Trophoblast cell (in vitro differentiated cells and primary cell): ENCODE measurements at regions not wholly inside any gene's neighbourhood (a gene's known extent, or its start where the extent isn't known, plus 50 kb on each side); places are given as distances from the start of the nearest gene placed in this dataset.

Experiments used
- DNase-seq, 2 donors: peaks; one replicate each; pipeline ENCODE4 v3.0.0-alpha.2; 2016
- H2AFZ ChIP-seq: 2 replicates; pipeline ENCODE4 v1.6.1; 2013; ENCODE audit warnings: low read length, moderate library complexity, mild to moderate bottlenecking; ENCODE audit not compliant: insufficient read depth, poor library complexity
- H2AK5ac ChIP-seq: 2 replicates; pipeline ENCODE4 v1.6.1; 2013; ENCODE audit warnings: mild to moderate bottlenecking, low read length
- H2BK120ac ChIP-seq: 2 replicates; pipeline ENCODE4 v1.6.1; 2013; ENCODE audit warnings: low read length, mild to moderate bottlenecking, moderate library complexity; ENCODE audit not compliant: insufficient read depth, poor library complexity
- H2BK12ac ChIP-seq: 2 replicates; pipeline ENCODE4 v1.6.1; 2013; ENCODE audit warnings: mild to moderate bottlenecking, low read length, moderate library complexity
- H2BK5ac ChIP-seq: 2 replicates; pipeline ENCODE4 v1.6.1; 2013; ENCODE audit warnings: low read length, low read depth, moderate library complexity, mild to moderate bottlenecking; ENCODE audit not compliant: poor library complexity
- H3K14ac ChIP-seq: 2 replicates; pipeline ENCODE4 v1.6.1; 2013; ENCODE audit warnings: mild to moderate bottlenecking, low read length
- H3K18ac ChIP-seq: 2 replicates; pipeline ENCODE4 v1.6.1; 2013; ENCODE audit warnings: mild to moderate bottlenecking, low read length
- H3K23ac ChIP-seq: 2 replicates; pipeline ENCODE4 v1.6.1; 2013; ENCODE audit warnings: low read length
- H3K27ac ChIP-seq: 2 replicates; pipeline ENCODE4 v1.5.1; 2013; ENCODE audit warnings: low read depth, mild to moderate bottlenecking, inconsistent platforms, low read length, moderate library complexity
- H3K27me3 ChIP-seq: 2 replicates; pipeline ENCODE4 v1.6.1; 2013; ENCODE audit warnings: inconsistent platforms, mild to moderate bottlenecking, low read length, moderate library complexity; ENCODE audit not compliant: insufficient read depth
- H3K36me3 ChIP-seq, 2 experiments: 1 replicate in 1 of 2; 2 replicates in 1 of 2; pipeline ENCODE4 v1.6.1; 2013; ENCODE audit warnings: low read length in 2 of 2, mild to moderate bottlenecking in 2 of 2, moderate library complexity in 1 of 2; ENCODE audit not compliant: insufficient read depth in 2 of 2, control insufficient read depth in 1 of 2
- H3K4ac ChIP-seq: 2 replicates; pipeline ENCODE4 v1.6.1; 2013; ENCODE audit warnings: low read depth, mild to moderate bottlenecking, low read length, moderate library complexity
- H3K4me1 ChIP-seq, 2 experiments: 1 replicate in 1 of 2; 2 replicates in 1 of 2; pipeline ENCODE4 v1.6.1; 2013; ENCODE audit warnings: low read length in 2 of 2, mild to moderate bottlenecking in 2 of 2, moderate library complexity in 1 of 2; ENCODE audit not compliant: insufficient read depth in 2 of 2, control insufficient read depth in 1 of 2
- H3K4me2 ChIP-seq: 2 replicates; pipeline ENCODE4 v1.6.1; 2013; ENCODE audit warnings: inconsistent platforms, mild to moderate bottlenecking, low read length, moderate library complexity
- H3K4me3 ChIP-seq: 2 replicates; pipeline ENCODE4 v1.5.1; 2013; ENCODE audit warnings: mild to moderate bottlenecking, low read depth, low read length, inconsistent platforms
- H3K79me1 ChIP-seq: one replicate; pipeline ENCODE4 v1.6.1; 2013; ENCODE audit warnings: low read length
- H3K79me2 ChIP-seq: 2 replicates; pipeline ENCODE4 v1.6.1; 2013; ENCODE audit warnings: low read length, mild to moderate bottlenecking; ENCODE audit not compliant: control insufficient read depth, insufficient read depth, poor library complexity
- H3K9ac ChIP-seq: 2 replicates; pipeline ENCODE4 v1.6.1; 2013; ENCODE audit warnings: mild to moderate bottlenecking, low read length
- H3K9me3 ChIP-seq: 2 replicates; pipeline ENCODE4 v1.6.1; 2013; ENCODE audit warnings: low read depth, mild to moderate bottlenecking, control low read depth, inconsistent platforms, low read length; ENCODE audit not compliant: insufficient read depth
- H4K12ac ChIP-seq: 2 replicates; pipeline ENCODE4 v1.6.1; 2013; ENCODE audit warnings: low read depth, mild to moderate bottlenecking, low read length, moderate library complexity
- H4K8ac ChIP-seq: 2 replicates; pipeline ENCODE4 v1.6.1; 2013; ENCODE audit warnings: low read depth, mild to moderate bottlenecking, low read length, moderate library complexity
- H4K91ac ChIP-seq: one replicate; pipeline ENCODE4 v1.6.1; 2013; ENCODE audit warnings: low read depth, mild to moderate bottlenecking, low read length, moderate library complexity
- WGBS: extraction: QIAGEN DNeasy Blood & Tissue Kit; methylation state at CpG from one replicate; pipeline ENCODE4 v1.1.7; 2013; ENCODE audit warnings: missing lambda C conversion rate; ENCODE audit not compliant: insufficient read length, insufficient coverage; ENCODE audit errors: extremely low coverage; 5-methylcytosine and 5-hydroxymethylcytosine counted together

GRCh38 chr14:86973177-86973576, 1019.8 kb downstream of the GALC start:
- Histone ChIP-seq H2BK120ac (no peak overlapping the region), H3K36me3 (no peaks in the 10 kb centered on the region), H4K91ac (no peak overlapping the region), H3K23ac (no peak overlapping the region), H2AK5ac (no peak overlapping the region), H3K4me1 (no peaks in the 10 kb centered on the region), H3K9ac (no peak overlapping the region), H3K18ac (no peak overlapping the region), H2BK12ac (no peak overlapping the region), H3K14ac (no peak overlapping the region), H2AFZ (no peak overlapping the region), H3K79me2 (no peaks in the 10 kb centered on the region), H4K12ac (no peak overlapping the region), H3K9me3 (peaks cover 4% of the 10 kb centered on the region), H3K27me3 (no peaks in the 10 kb centered on the region), H3K4me2 (no peak overlapping the region), H3K4ac (no peak overlapping the region), H3K79me1 (no peaks in the 10 kb centered on the region), H3K4me3 (no peak overlapping the region), H2BK5ac (no peak overlapping the region), H3K27ac (no peak overlapping the region), H4K8ac (no peak overlapping the region)
- no CpG with 5 or more reads among the region's 1 CpG for WGBS
- DNase-seq = no peak

GRCh38 chr14:86971292-86971691, 1021.7 kb downstream of the GALC start:
- Histone ChIP-seq H4K12ac (no peak overlapping the region), H3K4me1 (no peaks in the 10 kb centered on the region), H3K14ac (no peak overlapping the region), H2BK12ac (no peak overlapping the region), H3K27ac (no peak overlapping the region), H3K9ac (no peak overlapping the region), H2AFZ (no peak overlapping the region), H2AK5ac (no peak overlapping the region), H4K8ac (no peak overlapping the region), H2BK5ac (no peak overlapping the region), H2BK120ac (no peak overlapping the region), H3K4me2 (no peak overlapping the region), H3K36me3 (no peaks in the 10 kb centered on the region), H3K4me3 (no peak overlapping the region), H3K18ac (no peak overlapping the region), H3K23ac (no peak overlapping the region), H3K4ac (no peak overlapping the region), H3K79me2 (no peaks in the 10 kb centered on the region), H3K9me3 (peaks cover 4% of the 10 kb centered on the region), H4K91ac (no peak overlapping the region), H3K79me1 (no peaks in the 10 kb centered on the region), H3K27me3 (no peaks in the 10 kb centered on the region)
- WGBS = no CpG with 5 or more reads among the region's 2 CpGs
- DNase-seq = no peak

- Histone ChIP-seq H3K9me3 (peaks cover 4% of the 10 kb centered on the region), H3K4me1 (no peaks in the 10 kb centered on the region), H2AK5ac (no peak overlapping the region), H2AFZ (no peak overlapping the region), H2BK120ac (no peak overlapping the region), H3K14ac (no peak overlapping the region), H4K12ac (no peak overlapping the region), H3K18ac (no peak overlapping the region), H3K79me2 (no peaks in the 10 kb centered on the region), H4K8ac (no peak overlapping the region), H3K9ac (no peak overlapping the region), H3K79me1 (no peaks in the 10 kb centered on the region), H3K4me3 (no peak overlapping the region), H2BK12ac (no peak overlapping the region), H2BK5ac (no peak overlapping the region), H3K36me3 (peaks cover 0 to 2% of the 10 kb centered on the region in 2 experiments), H4K91ac (no peak overlapping the region), H3K4me2 (no peak overlapping the region), H3K23ac (no peak overlapping the region), H3K27ac (no peak overlapping the region), H3K4ac (no peak overlapping the region), H3K27me3 (no peaks in the 10 kb centered on the region)
- WGBS = no CpG with 5 or more reads among the region's 2 CpGs
- DNase-seq = peak in 1 of 2 donors; percentile 47
These were observed 1031.8 kb downstream of the GALC start for GRCh38 chr14:86961106-86961716.

DNA sequence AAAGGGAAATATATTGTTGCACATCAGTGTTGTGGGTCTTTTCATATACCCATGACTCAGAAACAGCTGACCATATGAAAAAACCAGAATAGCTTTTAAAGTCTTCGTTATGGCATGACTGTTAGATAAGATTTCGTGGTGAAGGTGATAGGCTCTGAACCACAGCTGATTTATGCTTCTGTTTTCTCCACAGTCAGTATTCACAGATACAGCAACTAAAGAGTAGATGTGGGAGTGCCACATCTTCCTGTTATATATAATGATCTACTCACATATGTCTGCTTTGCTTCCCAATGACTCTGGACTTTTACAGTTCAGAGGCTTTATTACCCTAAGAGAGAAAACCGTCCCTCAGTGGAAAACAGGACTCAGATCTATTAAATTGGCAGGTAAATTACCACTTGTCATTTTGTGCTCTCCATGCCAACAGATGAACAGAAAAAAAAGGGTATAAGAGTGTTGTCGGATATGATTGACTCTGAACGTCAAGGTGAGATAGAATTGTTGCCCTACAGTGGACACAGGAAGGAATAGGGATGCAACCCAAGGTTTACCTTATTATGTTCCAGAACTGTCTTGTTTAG, 1037.1 kb downstream of the GALC start:
- no peak overlapping the region for H3K18ac ChIP-seq
- H3K4me2 ChIP-seq = no peak overlapping the region
- no peak overlapping the region for H3K9ac ChIP-seq
- no peak overlapping the region for H2AK5ac ChIP-seq
- no peak overlapping the region for H4K8ac ChIP-seq
- H3K4ac ChIP-seq = no peak overlapping the region
- no peak overlapping the region for H4K12ac ChIP-seq
- no peak overlapping the region for H2AFZ ChIP-seq
- no peak overlapping the region for H3K23ac ChIP-seq
- no peak overlapping the region for H3K4me3 ChIP-seq
- no peaks in the 10 kb centered on the region for H3K27me3 ChIP-seq
- no peaks in the 10 kb centered on the region for H3K4me1 ChIP-seq
- no peak overlapping the region for H2BK120ac ChIP-seq
- no peaks in the 10 kb centered on the region for H3K36me3 ChIP-seq
- H2BK12ac ChIP-seq = no peak overlapping the region
- H3K27ac ChIP-seq = no peak overlapping the region
- H3K79me2 ChIP-seq = no peaks in the 10 kb centered on the region
- no CpG with 5 or more reads among the region's 5 CpGs for WGBS
- H3K14ac ChIP-seq = no peak overlapping the region
- H3K79me1 ChIP-seq = no peaks in the 10 kb centered on the region
- no peak overlapping the region for H2BK5ac ChIP-seq
- H4K91ac ChIP-seq = no peak overlapping the region
- DNase-seq = no peak
- no peaks in the 10 kb centered on the region for H3K9me3 ChIP-seq
